K562 (cell line): ENCODE measurements at regions not wholly inside any gene's neighbourhood (a gene's known extent, or its start where the extent isn't known, plus 50 kb on each side); places are given as distances from the start of the nearest gene placed in this dataset.

ENCODE experiments used
- ATAC-seq: fragments of 200-7000 bp; cut with Tn5 transposase; 3 replicates; pipeline ENCODE4 v1.9.1; 2020; ENCODE audit warnings: moderate library complexity
- BruUV-seq: library from RNA; stranded (reverse); fragments of 400-500 nt; replicated peaks from 2 replicates; lab custom pipeline; 2021; lab: Mats Ljungman, UMichigan
- CTCF ChIA-PET: fragments of 300-600 bp; formaldehyde crosslinking; extraction: SDS; loops from one replicate; lab custom pipeline; 2021; ENCODE audit warnings: low intra/inter-chr PET ratio; lab: Yijun Ruan, JAX
- POLR2A ChIA-PET: fragments of 300-600, 350-650 bp; sonication (Branson Sonifier 250); formaldehyde crosslinking; extraction: SDS; loops from one replicate; lab custom pipeline; 2021; ENCODE audit warnings: antibody characterized with exemption, inconsistent platforms; lab: Yijun Ruan, JAX
- DNase-seq, 4 experiments: peaks; one replicate each; pipeline versions ENCODE4 v3.0.0 to v3.0.0-alpha.2; 2011 to 2018; ENCODE audit warnings: low spot score in 3 of 4, mixed read lengths in 3 of 4; ENCODE audit errors: extremely low read depth in 1 of 4
- FAIRE-seq: peaks from 2 replicates; lab custom pipeline; 2011; peaks lifted over from hg19 to GRCh38; lab: Jason Lieb, UNC
- H2AFZ ChIP-seq: 2 replicates; pipeline ENCODE4 v1.6.0; 2011; ENCODE audit warnings: low read depth, low read length, control low read depth, inconsistent platforms
- H3K27ac ChIP-seq: fragments of 200-600 bp; 3 replicates; pipeline ENCODE4 v1.8.0; 2011; ENCODE audit warnings: low read depth, mild to moderate bottlenecking, control low read depth, inconsistent platforms, low read length, moderate library complexity, mixed read lengths; ENCODE audit errors: extremely low read depth
- H3K27me3 ChIP-seq, 2 experiments: fragments of 300-600 bp in 1 of 2; 2 replicates in 1 of 2; 3 replicates in 1 of 2; pipeline versions ENCODE4 v1.6.0 to v1.8.0; 2011; ENCODE audit warnings: inconsistent platforms in 2 of 2, low read length in 2 of 2, mild to moderate bottlenecking in 1 of 2, mixed read lengths in 1 of 2, moderate library complexity in 1 of 2; ENCODE audit not compliant: control insufficient read depth in 2 of 2, insufficient read depth in 2 of 2
- H3K36me3 ChIP-seq: fragments of 300-600 bp; 3 replicates; pipeline ENCODE4 v1.8.0; 2011; ENCODE audit warnings: mild to moderate bottlenecking, low read length, inconsistent platforms; ENCODE audit not compliant: control insufficient read depth, insufficient read depth
- H3K4me1 ChIP-seq, 2 experiments: fragments of 200-600 bp in 1 of 2; replicated peaks in 1 of 2; 2 replicates in 1 of 2; 3 replicates in 1 of 2; pipeline versions ENCODE4 v1.5.1 to v1.8.0; 2011; ENCODE audit warnings: inconsistent platforms in 2 of 2, low read length in 2 of 2, mild to moderate bottlenecking in 1 of 2, mixed read lengths in 1 of 2, moderate library complexity in 1 of 2; ENCODE audit not compliant: control insufficient read depth in 2 of 2, insufficient read depth in 2 of 2
- H3K4me2 ChIP-seq: 2 replicates; pipeline ENCODE4 v1.6.1; 2011; ENCODE audit warnings: low read length, control low read depth, inconsistent platforms, mixed read lengths; ENCODE audit not compliant: insufficient read depth
- H3K4me3 ChIP-seq: fragments of 200-600 bp; sonication (generic), shearing (Covaris generic); 2 replicates; pipeline ENCODE4 v1.5.1; 2016; ENCODE audit warnings: control low read depth, inconsistent platforms
- H3K79me2 ChIP-seq: fragments of 200-600 bp; 3 replicates; pipeline ENCODE4 v1.8.0; 2011; ENCODE audit warnings: low read length, inconsistent platforms; ENCODE audit not compliant: control insufficient read depth, insufficient read depth
- H3K9ac ChIP-seq, 2 experiments: 2 replicates each; pipeline versions ENCODE4 v1.6.0 to v1.6.1; 2011; ENCODE audit warnings: low read depth in 2 of 2, low read length in 2 of 2, control low read depth in 1 of 2, inconsistent platforms in 1 of 2, mild to moderate bottlenecking in 1 of 2, mixed read lengths in 1 of 2; ENCODE audit not compliant: insufficient read depth in 1 of 2
- H3K9me1 ChIP-seq: one replicate; pipeline ENCODE4 v1.6.0; 2011; ENCODE audit warnings: inconsistent platforms, mild to moderate bottlenecking, low read length, moderate library complexity; ENCODE audit not compliant: control insufficient read depth, insufficient read depth
- H3K9me3 ChIP-seq: replicated peaks from 2 replicates; pipeline ENCODE4 v1.5.1; 2011; ENCODE audit warnings: low read depth, low read length, inconsistent platforms; ENCODE audit not compliant: control insufficient read depth, insufficient read depth
- H4K20me1 ChIP-seq: replicated peaks from 2 replicates; pipeline ENCODE4 v1.6.1; 2011; ENCODE audit warnings: low read length, inconsistent platforms, mixed read lengths; ENCODE audit not compliant: control insufficient read depth, insufficient read depth
- BRCA1 ChIP-seq, 2 experiments: fragments of 450-650 bp in 1 of 2; sonication (generic) in 1 of 2; formaldehyde crosslinking in 1 of 2; IDR thresholded peaks; 2 replicates each; pipeline versions ENCODE4 v1.5.0 to v1.6.1; 2017 to 2020; ENCODE audit warnings: mild to moderate bottlenecking in 1 of 2, missing genetic modification reagents in 1 of 2
- DACH1 ChIP-seq: fragments of 450-650 bp; IDR thresholded peaks from 2 replicates; pipeline ENCODE4 v1.6.1; 2018; ENCODE audit not compliant: partially characterized antibody
- ERF ChIP-seq: fragments of 450-650 bp; formaldehyde crosslinking; IDR thresholded peaks from 2 replicates; pipeline ENCODE4 v1.4.0; 2020; ENCODE audit warnings: mild to moderate bottlenecking, mixed read lengths
- HMG20A ChIP-seq: fragments of 450-650 bp; formaldehyde crosslinking; conservative IDR thresholded peaks from 2 replicates; pipeline ENCODE4 v1.4.0; 2020; ENCODE audit warnings: mild to moderate bottlenecking, mixed read lengths
- ZNF830 ChIP-seq: fragments of 250-450 bp; sonication (Bioruptor Pico); IDR thresholded peaks from 2 replicates; pipeline ENCODE4 v1.5.0; 2021; ENCODE audit warnings: mild to moderate bottlenecking
- WGBS: fragments of 100-300 bp; shearing (Covaris generic); methylation state at CpG from one replicate; pipeline ENCODE4 v1.1.6; 2016; ENCODE audit warnings: low coverage, mixed read lengths; ENCODE audit not compliant: insufficient coverage; ENCODE audit errors: missing lambda C conversion rate; 5-methylcytosine and 5-hydroxymethylcytosine counted together
- in situ Hi-C: fragments of 300-500 bp; cut with MboI; formaldehyde crosslinking; loops from 4 replicates; pipeline ENCODE4 v1.15.0; 2018; ENCODE audit warnings: inconsistent platforms, mixed read lengths
- intact Hi-C: fragments of 100-400 bp; cut with micrococcal nuclease; formaldehyde crosslinking; loops from 2 replicates; pipeline ENCODE4 v1.14.2; 2022

GRCh38 chr16:6133009-6133557 is 1035.5 kb upstream of the EEF2KMT start:
- Histone ChIP-seq H4K20me1 (no peaks in the 10 kb centered on the region), H3K4me2 (no peak overlapping the region), H3K9ac (no peak overlapping the region), H3K79me2 (no peaks in the 10 kb centered on the region), H3K36me3 (no peaks in the 10 kb centered on the region), H3K9me1 (no peaks in the 10 kb centered on the region), H3K27me3 (peaks cover 3 to 6% of the 10 kb centered on the region in 2 experiments; a peak in 4 of 5 replicates), H3K27ac (no peak overlapping the region)
- intact Hi-C loops: no loop called here
- no peak for ATAC-seq
- in situ Hi-C loops: no loop called here
- WGBS: 0% methylated on average over 6 of the region's 6 CpGs
- no TSS peak for BruUV-seq
- TF ChIP-seq BRCA1 (IDR thresholded peaks at IDR 0.05) (no peak), BRCA1 (CRISPR knock-in tag; IDR thresholded peaks at IDR 0.05) (no peak), DACH1 (no peak), ZNF830 (CRISPR knock-in tag) (no peak), HMG20A (no peak)
- TF ChIP-seq, all 486 proteins: peak for 0
- Histone ChIP-seq H3K4me3 (no peak overlapping the region), H3K4me1 (no peaks in the 10 kb centered on the region), H2AFZ (no peak overlapping the region), H3K9me3 (no peaks in the 10 kb centered on the region)
- DNase-seq (no peak), FAIRE-seq (no peak)
- ChIA-PET POLR2A (no interaction called here), CTCF (no interaction called here)

GRCh38 chr16:6132121-6132520 is 1034.5 kb upstream of the EEF2KMT start:
- H3K4me1 ChIP-seq: no peaks in the 10 kb centered on the region
- H3K9me1 ChIP-seq: no peaks in the 10 kb centered on the region
- 0% methylated on average over 6 of the region's 6 CpGs for WGBS
- in situ Hi-C loops: no loop called here
- H3K4me3 ChIP-seq: no peak overlapping the region
- H4K20me1 ChIP-seq: no peaks in the 10 kb centered on the region
- no peak overlapping the region for H3K4me2 ChIP-seq
- no peaks in the 10 kb centered on the region for H3K36me3 ChIP-seq
- H3K9ac ChIP-seq: no peak overlapping the region
- H3K27me3 ChIP-seq: peaks cover 3 to 6% of the 10 kb centered on the region in 2 experiments; a peak in 4 of 5 replicates
- H2AFZ ChIP-seq: no peak overlapping the region
- H3K27ac ChIP-seq: no peak overlapping the region
- H3K9me3 ChIP-seq: no peaks in the 10 kb centered on the region
- no TSS peak for BruUV-seq
- FAIRE-seq (no peak), ATAC-seq (no peak), DNase-seq (no peak)
- intact Hi-C loops: no loop called here
- POLR2A ChIA-PET: interaction anchor here (0.8 kb wide), 1 partner anchor 11 kb away, joined by 3 read pairs; no protein-coding TSS in a partner anchor
- H3K79me2 ChIP-seq: no peaks in the 10 kb centered on the region
- no peak for TF ChIP-seq ERF (CRISPR knock-in tag)
- CTCF ChIA-PET: no interaction called here
